ENCODE measurements at regions not wholly inside any gene's neighbourhood (a gene's known extent, or its start where the extent isn't known, plus 50 kb on each side); places are given as distances from the start of the nearest gene placed in this dataset.

DNA sequence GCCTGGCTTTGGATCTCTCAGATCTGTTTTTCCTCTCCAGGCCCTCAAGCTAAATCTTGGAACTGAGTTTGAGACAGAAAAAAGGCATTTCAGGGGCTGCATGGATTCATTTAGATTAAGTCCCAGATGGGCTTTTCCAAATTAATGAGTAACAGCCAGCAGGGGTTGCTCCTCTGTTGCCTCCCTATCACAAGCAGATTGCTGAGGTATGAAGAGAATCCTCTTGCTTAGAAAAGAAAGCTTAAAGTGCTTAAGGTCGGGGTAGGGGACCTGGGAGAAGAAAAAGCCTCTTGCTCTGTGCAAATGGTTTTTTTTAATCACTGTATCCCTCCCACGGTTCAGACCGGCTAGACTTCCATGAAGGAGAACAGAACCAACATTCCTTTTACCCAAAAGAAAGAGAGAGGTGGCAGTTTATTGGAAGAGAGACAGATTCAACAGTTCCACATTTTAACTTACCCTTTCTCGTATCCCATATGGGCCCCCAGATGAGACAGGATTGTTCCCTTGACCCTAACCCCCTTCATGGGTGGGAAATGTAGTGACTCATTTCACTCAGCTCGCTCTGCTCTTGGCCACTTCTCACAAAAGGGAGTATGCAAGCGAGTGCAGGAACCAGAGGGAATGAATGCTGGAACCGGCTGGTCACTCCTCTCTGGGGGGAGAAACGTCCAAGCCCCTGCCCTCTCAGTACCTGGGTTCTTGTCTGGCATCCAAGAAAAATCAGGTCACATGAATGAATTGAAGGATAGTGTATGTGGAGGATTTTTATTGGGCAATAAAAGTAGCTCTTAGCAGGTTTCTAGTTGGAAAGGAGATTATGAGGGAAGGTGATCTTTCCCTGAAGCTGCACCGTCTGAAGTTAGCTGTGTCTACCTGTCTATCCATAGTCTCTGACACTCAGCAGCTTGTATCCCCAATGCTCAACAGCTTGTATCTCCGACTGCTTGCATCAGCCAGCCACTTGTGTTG, 745.2 kb downstream of the SI start (continued):
- TF ChIP-seq ZBTB33 (IDR thresholded peaks at IDR 0.05; ENCODE audit: borderline replicate concordance, low read depth) (no peak), MEF2A (IDR thresholded peaks at IDR 0.05; ENCODE audit: borderline replicate concordance, low read depth) (no peak), NFIC (IDR thresholded peaks at IDR 0.05; ENCODE audit: borderline replicate concordance) (no peak), RXRA (IDR thresholded peaks at IDR 0.05; ENCODE audit: borderline replicate concordance, low read depth) (no peak), JUND (IDR thresholded peaks at IDR 0.05) (no peak), SMC3 (IDR thresholded peaks at IDR 0.05; ENCODE audit: low read depth, low read length) (no peak), TAF1 (IDR thresholded peaks at IDR 0.05; ENCODE audit: borderline replicate concordance, low read depth, low read length) (no peak), RFX5 (IDR thresholded peaks at IDR 0.05; ENCODE audit: low read length) (no peak)
- TF ChIP-seq, protein P1, sequence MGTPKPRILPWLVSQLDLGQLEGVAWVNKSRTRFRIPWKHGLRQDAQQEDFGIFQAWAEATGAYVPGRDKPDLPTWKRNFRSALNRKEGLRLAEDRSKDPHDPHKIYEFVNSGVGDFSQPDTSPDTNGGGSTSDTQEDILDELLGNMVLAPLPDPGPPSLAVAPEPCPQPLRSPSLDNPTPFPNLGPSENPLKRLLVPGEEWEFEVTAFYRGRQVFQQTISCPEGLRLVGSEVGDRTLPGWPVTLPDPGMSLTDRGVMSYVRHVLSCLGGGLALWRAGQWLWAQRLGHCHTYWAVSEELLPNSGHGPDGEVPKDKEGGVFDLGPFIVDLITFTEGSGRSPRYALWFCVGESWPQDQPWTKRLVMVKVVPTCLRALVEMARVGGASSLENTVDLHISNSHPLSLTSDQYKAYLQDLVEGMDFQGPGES (IDR thresholded peaks at IDR 0.05; ENCODE audit: low read depth, low read length) = no peak

DNA sequence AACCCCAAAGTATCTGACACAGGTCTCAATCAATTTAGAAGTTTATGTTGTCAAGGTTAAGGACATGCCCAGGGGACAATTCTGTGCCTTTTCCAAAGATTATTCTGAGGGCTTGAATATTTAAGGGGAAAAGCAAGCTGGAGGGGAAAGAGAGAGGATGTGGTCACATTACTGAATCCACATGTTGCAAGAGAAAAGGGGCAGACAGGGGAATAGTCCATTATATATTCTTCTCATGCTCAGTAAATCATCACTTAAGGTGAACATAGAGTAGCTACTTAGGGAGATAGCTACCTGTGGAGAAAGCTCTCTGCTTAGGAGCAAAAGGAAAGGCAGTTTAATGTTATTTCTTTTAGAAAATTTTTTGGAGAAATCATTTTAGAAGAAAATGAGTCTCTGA, 751.6 kb downstream of the SI start:
- no peak overlapping the region for H3K27ac ChIP-seq (ENCODE audit: low read depth in 2 of 2, low read length in 1 of 2)
- no peaks in the 10 kb centered on the region for H4K20me1 ChIP-seq (ENCODE audit: insufficient read depth)
- no peak overlapping the region for H3K9ac ChIP-seq
- H3F3A ChIP-seq (replicated peaks; ENCODE audit: insufficient read depth) = no peaks in the 10 kb centered on the region
- H3K4me3 ChIP-seq (ENCODE audit: low read depth in 2 of 2, low read length in 1 of 2) = no peak overlapping the region
- H2AFZ ChIP-seq (ENCODE audit: low read depth) = no peak overlapping the region
- no peak for DNase-seq
- no peaks in the 10 kb centered on the region for H3K79me2 ChIP-seq (ENCODE audit: insufficient read depth)
- no peak for TF ChIP-seq FOXJ3 (CRISPR knock-in tag; IDR thresholded peaks at IDR 0.05)
- TF ChIP-seq USF1 (IDR thresholded peaks at IDR 0.05; ENCODE audit: borderline replicate concordance, low read depth) = no peak
- TF ChIP-seq GABPA (IDR thresholded peaks at IDR 0.05; ENCODE audit: low read depth) = no peak
- TF ChIP-seq, protein P1 (IDR thresholded peaks at IDR 0.05; ENCODE audit: low read depth, low read length) = no peak
- TF ChIP-seq FOXM1 (IDR thresholded peaks at IDR 0.05; ENCODE audit: low read depth) = no peak
- TF ChIP-seq MEF2A (IDR thresholded peaks at IDR 0.05; ENCODE audit: borderline replicate concordance, low read depth) = no peak
- TF ChIP-seq, protein P2, sequence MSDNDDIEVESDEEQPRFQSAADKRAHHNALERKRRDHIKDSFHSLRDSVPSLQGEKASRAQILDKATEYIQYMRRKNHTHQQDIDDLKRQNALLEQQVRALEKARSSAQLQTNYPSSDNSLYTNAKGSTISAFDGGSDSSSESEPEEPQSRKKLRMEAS (IDR thresholded peaks at IDR 0.05; ENCODE audit: low read depth) = no peak
- no peak for TF ChIP-seq SMC3 (IDR thresholded peaks at IDR 0.05; ENCODE audit: low read depth, low read length)
- TF ChIP-seq RCOR1 (IDR thresholded peaks at IDR 0.05; ENCODE audit: low read length) = no peak
- no peak for TF ChIP-seq TAF1 (IDR thresholded peaks at IDR 0.05; ENCODE audit: borderline replicate concordance, low read depth, low read length)
- TF ChIP-seq TCF12 (IDR thresholded peaks at IDR 0.05) = no peak
- TF ChIP-seq SIN3A (IDR thresholded peaks at IDR 0.05; ENCODE audit: borderline replicate concordance, low read depth, low read length) = no peak
- no peak for TF ChIP-seq RFX5 (IDR thresholded peaks at IDR 0.05; ENCODE audit: low read length)
- TF ChIP-seq RAD21 (IDR thresholded peaks at IDR 0.05; ENCODE audit: low read length) = no peak
- no peak for TF ChIP-seq REST (IDR thresholded peaks at IDR 0.05; ENCODE audit: low read depth, low read length)
- TF ChIP-seq EZH2phosphoT487 (IDR thresholded peaks at IDR 0.05; ENCODE audit: borderline replicate concordance, low read depth) = no peak
- no peaks in the 10 kb centered on the region for H3K9me3 ChIP-seq
- ChIA-PET POLR2A (no interaction called here), CTCF (no interaction called here)
- no peaks in the 10 kb centered on the region for H3K4me1 ChIP-seq (ENCODE audit: control insufficient read depth in 1 of 2, insufficient read depth in 2 of 2, low read depth in 1 of 2, low read length in 1 of 2)
- H3K36me3 ChIP-seq (replicated peaks in 1 of 2; ENCODE audit: control insufficient read depth in 1 of 2, insufficient read depth in 2 of 2, low read length in 1 of 2) = no peaks in the 10 kb centered on the region
- no peak overlapping the region for H3K4me2 ChIP-seq
- no peaks in the 10 kb centered on the region for H3K27me3 ChIP-seq (ENCODE audit: insufficient read depth)
- H3K9me2 ChIP-seq = no peaks in the 10 kb centered on the region

All from SK-N-SH (cell line).